GM12892 (cell line): ENCODE measurements at regions not wholly inside any gene's neighbourhood (a gene's known extent, or its start where the extent isn't known, plus 50 kb on each side); places are given as distances from the start of the nearest gene placed in this dataset.
"Not testable (repeated sequence)": the region's sequence is repeated elsewhere in the genome, so short reads cannot be mapped to it uniquely, and the experiment has no call there.

Source experiments
- DNase-seq: peaks from one replicate; pipeline ENCODE4 v3.0.0; 2011; ENCODE audit not compliant: insufficient read length
- FAIRE-seq: peaks from 2 replicates; lab custom pipeline; 2011; peaks lifted over from hg19 to GRCh38; lab: Jason Lieb, UNC
- POLR2A ChIP-seq: IDR thresholded peaks from 2 replicates; pipeline ENCODE4 v1.6.1; 2011; ENCODE audit warnings: low read depth, low read length, control low read depth
- POLR2AphosphoS5 ChIP-seq: IDR thresholded peaks from 2 replicates; pipeline ENCODE4 v1.6.1; 2011; ENCODE audit warnings: low read depth, low read length, control low read depth
- TAF1 ChIP-seq: IDR thresholded peaks from 2 replicates; pipeline ENCODE4 v1.6.1; 2011; ENCODE audit warnings: low read depth, mild to moderate bottlenecking, control low read depth, low read length, borderline replicate concordance

- FAIRE-seq: no peak
- DNase-seq: no peak
- no peak for TF ChIP-seq TAF1
- TF ChIP-seq POLR2AphosphoS5: no peak
- no peak for TF ChIP-seq POLR2A
Observed at GRCh38 chr1:109838838-109839240, 71.8 kb upstream of the CSF1 start.

DNA sequence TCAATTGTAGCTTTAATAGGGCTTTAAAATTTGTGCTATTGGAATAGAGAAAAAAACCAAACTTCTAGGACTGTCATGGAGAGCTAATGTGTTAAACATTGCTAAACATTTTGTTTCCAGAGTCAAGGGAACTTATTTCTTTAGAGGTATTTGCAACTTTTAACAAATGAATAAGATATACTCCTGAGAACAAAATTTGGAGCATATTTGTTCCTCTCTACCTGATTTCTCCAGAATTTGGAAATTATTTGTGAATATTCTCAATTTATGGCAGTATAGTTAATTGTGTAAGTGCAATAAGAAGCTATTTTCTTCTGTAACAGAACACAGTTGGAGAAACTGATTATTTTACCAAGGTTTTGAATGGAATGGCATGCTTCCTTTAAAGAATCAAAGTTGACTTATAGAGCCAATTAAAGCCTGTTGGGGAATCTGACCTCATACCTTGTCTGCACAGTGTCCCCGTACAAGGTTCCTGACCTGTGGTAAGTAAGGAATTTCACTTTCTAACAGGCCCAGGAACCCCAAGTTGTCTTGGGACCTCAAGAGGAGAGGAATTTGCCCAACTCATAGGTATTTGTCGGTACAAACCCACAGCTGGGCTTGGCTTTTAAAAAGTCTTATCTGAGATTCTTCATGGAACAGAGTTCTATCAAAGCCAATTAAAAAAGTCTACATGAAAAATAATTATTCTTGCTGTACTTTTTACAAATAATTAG is 72.6 kb upstream of the CSF1 start:
- DNase-seq: no peak
- no peak for FAIRE-seq
- TF ChIP-seq TAF1 (no peak), POLR2A (no peak), POLR2AphosphoS5 (no peak)

DNA sequence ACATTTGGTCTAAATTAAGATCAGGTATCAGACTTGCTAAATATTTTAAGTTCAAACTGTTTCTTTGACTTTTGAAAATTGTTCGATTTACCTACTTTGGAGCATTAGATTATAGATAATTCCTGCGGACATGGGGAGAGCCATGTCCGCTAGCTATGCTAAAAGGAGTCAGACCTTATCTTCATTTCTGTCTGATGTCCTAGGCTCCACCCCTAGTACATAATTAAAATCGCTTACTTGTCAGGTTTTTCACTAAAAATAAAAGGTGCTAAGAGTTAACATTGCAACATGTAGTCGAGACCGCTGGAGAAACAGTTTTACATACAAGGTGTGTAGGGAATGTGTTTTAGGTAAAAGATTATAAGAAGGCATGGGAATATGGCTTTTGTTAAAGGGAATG is 71.9 kb upstream of the EPS8L3 start:
- FAIRE-seq, DNase-seq: not testable (repeated sequence)

- FAIRE-seq (no peak), DNase-seq (no peak)
- TF ChIP-seq POLR2A (no peak), POLR2AphosphoS5 (no peak), TAF1 (no peak)
Observed at GRCh38 chr1:109834951-109835350, 71.2 kb upstream of the EPS8L3 start.

GRCh38 chr1:109832945-109833344 is 69.2 kb upstream of the EPS8L3 start:
- DNase-seq (no peak), FAIRE-seq (no peak)
- TF ChIP-seq POLR2AphosphoS5 (no peak), POLR2A (no peak), TAF1 (no peak)

DNA sequence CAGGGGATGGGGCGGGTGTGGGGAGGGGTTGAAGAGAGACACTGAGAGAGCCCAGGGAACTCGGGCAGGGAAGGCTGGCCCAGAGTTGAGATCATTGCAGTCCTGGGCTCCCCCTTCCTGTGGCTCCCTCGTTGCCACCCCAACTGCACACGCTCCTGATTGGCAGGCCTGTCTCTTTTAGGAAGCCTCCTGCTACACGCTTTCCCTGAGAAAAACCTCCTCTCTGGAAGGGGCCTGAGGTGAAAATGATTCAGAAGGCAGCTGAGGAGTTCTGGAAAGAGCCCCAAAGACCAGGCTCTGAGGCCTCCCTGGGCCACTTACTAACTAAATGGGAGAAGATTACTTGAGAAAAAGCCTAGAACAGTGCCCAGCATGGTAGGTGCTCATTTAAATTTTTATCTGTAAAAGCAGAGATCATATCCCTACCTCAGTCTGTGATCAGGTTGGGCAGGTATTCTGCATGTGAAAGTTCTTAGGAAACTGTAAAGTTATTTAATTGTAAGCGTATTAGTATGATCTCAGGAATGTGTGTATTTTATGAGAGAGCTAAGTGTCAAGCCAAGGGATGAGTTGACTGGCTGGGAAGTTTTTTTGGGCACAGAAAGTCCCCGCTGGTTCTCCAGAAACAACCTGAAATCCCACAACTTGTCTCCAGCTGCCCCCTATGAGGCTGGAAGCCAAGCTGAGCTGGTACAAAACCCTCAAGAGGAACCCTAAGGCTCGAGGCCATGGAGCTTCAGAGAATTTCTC is 65.2 kb upstream of the EPS8L3 start:
- no peak for TF ChIP-seq POLR2A
- TF ChIP-seq POLR2AphosphoS5: no peak
- no peak for TF ChIP-seq TAF1
- FAIRE-seq: no peak
- no peak for DNase-seq

GRCh38 chr1:109827986-109828385 is 64.3 kb upstream of the EPS8L3 start:
- DNase-seq (no peak), FAIRE-seq (no peak)
- TF ChIP-seq TAF1 (no peak), POLR2A (no peak), POLR2AphosphoS5 (no peak)

DNA sequence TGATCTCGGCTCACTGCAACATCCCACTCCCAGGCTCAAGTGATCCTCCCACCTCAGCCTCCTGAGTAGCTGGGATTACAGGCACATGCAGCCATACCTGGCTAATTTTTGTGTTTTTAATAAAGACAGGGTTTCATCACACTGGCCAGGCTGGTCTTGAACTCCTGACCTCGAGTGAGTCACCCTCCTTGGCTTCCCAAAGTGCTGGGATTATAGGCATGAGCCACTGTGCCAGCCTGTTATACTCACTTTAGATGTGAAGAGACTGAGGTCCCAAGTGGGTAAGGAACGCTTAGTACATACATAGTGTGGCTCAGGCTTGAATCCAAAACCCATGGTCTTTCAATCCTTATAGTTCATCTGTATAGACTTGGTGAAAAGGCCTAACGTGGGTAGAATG is 63.7 kb upstream of the EPS8L3 start:
- TF ChIP-seq POLR2A (no peak), POLR2AphosphoS5 (no peak), TAF1 (no peak)
- no peak for FAIRE-seq
- no peak for DNase-seq

DNA sequence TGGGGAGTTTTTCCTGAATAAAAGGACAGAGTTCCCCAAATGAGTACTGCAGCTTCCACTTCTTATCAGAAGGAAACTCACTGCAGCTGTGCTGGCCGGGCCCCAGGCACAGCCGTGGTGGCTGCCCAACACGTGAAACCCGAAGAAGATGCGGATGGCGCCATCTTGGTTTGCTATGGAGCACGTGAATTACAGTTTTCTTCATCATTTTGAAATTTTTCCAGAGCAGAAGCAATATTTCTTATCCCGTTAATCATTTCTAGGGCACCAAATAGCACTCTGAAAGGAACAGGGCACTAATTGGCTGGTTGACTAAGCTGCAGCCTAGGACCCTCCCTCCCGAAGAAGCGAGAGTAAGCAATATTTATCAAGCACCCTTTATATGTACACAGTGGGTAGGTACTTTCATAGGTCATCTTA is 63.2 kb upstream of the EPS8L3 start:
- TF ChIP-seq TAF1: no peak
- DNase-seq (no peak), FAIRE-seq (no peak)

DNA sequence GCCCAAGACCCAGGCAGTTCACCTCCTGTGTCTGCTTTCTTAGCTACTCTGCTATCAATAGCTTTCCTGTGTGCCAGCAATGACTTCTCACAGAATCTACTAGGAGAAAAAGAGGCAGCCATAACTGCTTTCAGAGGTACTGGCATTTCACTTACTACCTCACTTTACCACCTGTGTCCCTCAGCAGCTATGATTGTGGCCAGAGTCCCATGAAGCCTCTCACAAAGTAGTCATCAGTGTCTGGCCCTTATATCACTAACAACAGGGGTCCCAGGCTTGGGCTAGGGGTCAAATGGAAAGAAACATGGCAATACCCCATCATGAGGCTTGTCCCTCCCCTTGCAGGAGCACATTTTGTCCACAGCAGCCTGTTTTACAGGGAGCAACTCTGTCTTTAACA is 62.7 kb upstream of the EPS8L3 start:
- FAIRE-seq (no peak), DNase-seq (no peak)
- TF ChIP-seq POLR2A: no peak
- TF ChIP-seq POLR2AphosphoS5: no peak
- no peak for TF ChIP-seq TAF1

- no peak for TF ChIP-seq TAF1
- no peak for TF ChIP-seq POLR2A
- TF ChIP-seq POLR2AphosphoS5: no peak
- FAIRE-seq (no peak), DNase-seq (no peak)
Observed at GRCh38 chr1:109824349-109825115, 60.8 kb upstream of the EPS8L3 start.
